Putamen (tissue), 1 donor: ENCODE measurements at regions not wholly inside any gene's neighbourhood (a gene's known extent, or its start where the extent isn't known, plus 50 kb on each side); places are given as distances from the start of the nearest gene placed in this dataset.
A peak's percentile ranks its signal among the peaks of the same experiment; 100 is the strongest.

Experiments
- DNase-seq: peaks from one replicate; pipeline ENCODE4 v3.0.0-alpha.2; 2016; ENCODE audit warnings: low spot score

GRCh38 chr1:244945109-244945671 is 80.8 kb upstream of the HNRNPU start:
- DNase-seq, result no peak

GRCh38 chr1:244941121-244941520 is 76.8 kb upstream of the HNRNPU start:
- DNase-seq, result no peak

- no peak for DNase-seq
Measured at GRCh38 chr1:244937099-244937498, 72.8 kb upstream of the HNRNPU start.

- DNase-seq, result no peak
Measured at GRCh38 chr1:244920911-244921761, 56.8 kb upstream of the HNRNPU start.

- no peak for DNase-seq
Measured at GRCh38 chr1:244919320-244920282, 55.3 kb upstream of the HNRNPU start.

- DNase-seq, result peak; percentile 73
Measured at GRCh38 chr1:244918421-244919319, 54.3 kb upstream of the HNRNPU start.

GRCh38 chr1:244917073-244917670 is 52.8 kb upstream of the HNRNPU start:
- no peak for DNase-seq

- no peak for DNase-seq
Measured at GRCh38 chr1:244915736-244916135, 51.4 kb upstream of the HNRNPU start.

GRCh38 chr1:244914761-244915160 is 50.4 kb upstream of the HNRNPU start:
- no peak for DNase-seq
